H1 (cell line): ENCODE measurements at regions not wholly inside any gene's neighbourhood (a gene's known extent, or its start where the extent isn't known, plus 50 kb on each side); places are given as distances from the start of the nearest gene placed in this dataset.

Experiments used
- CBX8 ChIP-seq: fragments of 300-800, 300-1000 bp; sonication (generic); IDR thresholded peaks from 2 replicates; pipeline ENCODE4 v1.7.1; 2016; ENCODE audit warnings: low read depth, low read length, borderline replicate concordance
- CHD1 ChIP-seq: IDR thresholded peaks from 2 replicates; pipeline ENCODE4 v1.6.1; 2012; ENCODE audit warnings: low read depth, low read length, improper control_type of control experiment
- EZH2 ChIP-seq: fragments of 200-600 bp; sonication (generic); IDR thresholded peaks from 2 replicates; pipeline ENCODE4 v1.7.1; 2012; ENCODE audit warnings: low read depth, mild to moderate bottlenecking, moderate library complexity, low read length, inconsistent platforms; ENCODE audit not compliant: severe bottlenecking
- GABPA ChIP-seq: IDR thresholded peaks from 2 replicates; pipeline ENCODE4 v1.6.1; 2011; ENCODE audit warnings: mild to moderate bottlenecking, low read length, moderate library complexity, borderline replicate concordance; ENCODE audit not compliant: insufficient read depth
- KDM1A ChIP-seq: fragments of 200-600, 300-600 bp; sonication (generic); IDR thresholded peaks from 2 replicates; pipeline ENCODE4 v1.7.1; 2016; ENCODE audit warnings: mild to moderate bottlenecking, low read length, borderline replicate concordance
- KDM5A ChIP-seq: fragments of 200-600 bp; IDR thresholded peaks from 2 replicates; pipeline ENCODE4 v1.7.1; 2012; ENCODE audit warnings: mild to moderate bottlenecking, low read length, inconsistent platforms, mixed read lengths
- POLR2A ChIP-seq, 2 experiments: IDR thresholded peaks; 1 replicate in 1 of 2; 2 replicates in 1 of 2; pipeline ENCODE4 v1.6.1; 2011; ENCODE audit warnings: low read depth in 2 of 2, low read length in 2 of 2, mild to moderate bottlenecking in 2 of 2; ENCODE audit errors: control extremely low read depth in 1 of 2
- POLR2AphosphoS5 ChIP-seq: IDR thresholded peaks from 2 replicates; pipeline ENCODE4 v1.6.1; 2011; ENCODE audit warnings: low read depth, low read length
- POU5F1 ChIP-seq: IDR thresholded peaks from 2 replicates; pipeline ENCODE4 v1.6.1; 2011; ENCODE audit warnings: low read depth, mild to moderate bottlenecking, low read length, moderate library complexity
- SIX5 ChIP-seq: IDR thresholded peaks from 2 replicates; pipeline ENCODE4 v1.6.1; 2011; ENCODE audit warnings: mild to moderate bottlenecking, low read depth, low read length
- ZNF274 ChIP-seq: IDR thresholded peaks from 2 replicates; pipeline ENCODE4 v1.7.0; 2012; ENCODE audit warnings: low read length, borderline replicate concordance; ENCODE audit errors: extremely low read depth
- TF ChIP-seq, protein P1 (sequence below), 3 experiments: IDR thresholded peaks; 1 replicate in 2 of 3; 2 replicates in 1 of 3; pipeline versions ENCODE4 v1.5.1 to v1.6.1; 2011; ENCODE audit warnings: low read length in 3 of 3, mild to moderate bottlenecking in 3 of 3, inconsistent platforms in 2 of 3, low read depth in 1 of 3, moderate library complexity in 1 of 3; ENCODE audit not compliant: insufficient read depth in 1 of 3; ENCODE audit errors: control extremely low read depth in 1 of 3

DNA sequence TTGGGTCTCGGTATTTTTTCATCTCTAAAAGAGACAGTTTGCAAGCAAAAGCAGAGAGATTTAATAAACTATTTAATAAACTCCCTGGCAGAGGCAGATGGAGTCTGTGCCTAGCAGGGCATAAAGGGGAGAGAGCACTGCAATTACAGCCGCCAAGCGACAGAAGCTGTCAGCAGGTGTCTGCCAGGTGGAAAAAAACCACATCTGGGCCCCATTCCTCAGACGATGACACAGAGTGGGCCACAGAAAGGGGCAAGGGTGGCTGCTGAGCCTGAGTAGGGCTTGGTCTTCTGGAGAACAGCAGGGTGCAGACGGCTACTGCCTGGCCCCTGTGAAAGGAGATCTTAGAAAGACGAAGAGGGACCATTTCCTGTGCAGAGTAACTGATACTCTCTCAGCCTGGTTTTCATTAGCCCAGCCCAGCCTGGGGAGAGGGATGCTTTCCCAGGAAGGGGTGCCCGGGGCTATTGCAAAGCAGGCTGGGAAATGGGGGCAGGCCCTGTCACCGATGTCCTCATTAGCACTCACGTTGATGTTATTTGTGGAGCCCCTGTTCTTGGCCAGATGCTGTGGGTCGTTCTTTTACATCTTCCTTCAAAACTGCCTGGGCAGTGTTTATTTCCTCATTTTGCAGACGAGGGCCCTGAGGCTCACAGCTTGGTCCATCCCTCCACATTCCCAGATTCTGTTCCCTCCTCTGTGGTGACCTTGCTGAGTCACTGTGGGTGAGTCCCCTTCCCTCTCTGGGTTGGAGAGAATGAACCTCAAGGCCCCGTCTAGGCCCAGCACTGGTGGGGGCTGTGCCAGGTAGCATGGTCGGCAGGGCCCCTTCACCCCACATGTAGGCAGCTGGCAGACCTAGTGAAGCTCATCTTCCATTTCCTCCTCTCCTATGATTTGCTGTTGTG is 472.7 kb downstream of the PTPRU start:
- TF ChIP-seq KDM1A (no peak), POU5F1 (no peak), SIX5 (no peak), CHD1 (no peak), POLR2A (IDR thresholded peaks at IDR 0.05; ENCODE audit: control extremely low read depth in 1 of 2, low read depth in 2 of 2, low read length in 2 of 2) (no peak), KDM5A (no peak), POLR2AphosphoS5 (no peak), EZH2 (no peak), GABPA (no peak), CBX8 (no peak), ZNF274 (no peak)
- TF ChIP-seq, protein P1, sequence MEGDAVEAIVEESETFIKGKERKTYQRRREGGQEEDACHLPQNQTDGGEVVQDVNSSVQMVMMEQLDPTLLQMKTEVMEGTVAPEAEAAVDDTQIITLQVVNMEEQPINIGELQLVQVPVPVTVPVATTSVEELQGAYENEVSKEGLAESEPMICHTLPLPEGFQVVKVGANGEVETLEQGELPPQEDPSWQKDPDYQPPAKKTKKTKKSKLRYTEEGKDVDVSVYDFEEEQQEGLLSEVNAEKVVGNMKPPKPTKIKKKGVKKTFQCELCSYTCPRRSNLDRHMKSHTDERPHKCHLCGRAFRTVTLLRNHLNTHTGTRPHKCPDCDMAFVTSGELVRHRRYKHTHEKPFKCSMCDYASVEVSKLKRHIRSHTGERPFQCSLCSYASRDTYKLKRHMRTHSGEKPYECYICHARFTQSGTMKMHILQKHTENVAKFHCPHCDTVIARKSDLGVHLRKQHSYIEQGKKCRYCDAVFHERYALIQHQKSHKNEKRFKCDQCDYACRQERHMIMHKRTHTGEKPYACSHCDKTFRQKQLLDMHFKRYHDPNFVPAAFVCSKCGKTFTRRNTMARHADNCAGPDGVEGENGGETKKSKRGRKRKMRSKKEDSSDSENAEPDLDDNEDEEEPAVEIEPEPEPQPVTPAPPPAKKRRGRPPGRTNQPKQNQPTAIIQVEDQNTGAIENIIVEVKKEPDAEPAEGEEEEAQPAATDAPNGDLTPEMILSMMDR (IDR thresholded peaks at IDR 0.05; ENCODE audit: control extremely low read depth in 1 of 3, insufficient read depth in 1 of 3, low read depth in 1 of 3, low read length in 3 of 3) = no peak
